ENCODE measurements at regions not wholly inside any gene's neighbourhood (a gene's known extent, or its start where the extent isn't known, plus 50 kb on each side); places are given as distances from the start of the nearest gene placed in this dataset.

DNA sequence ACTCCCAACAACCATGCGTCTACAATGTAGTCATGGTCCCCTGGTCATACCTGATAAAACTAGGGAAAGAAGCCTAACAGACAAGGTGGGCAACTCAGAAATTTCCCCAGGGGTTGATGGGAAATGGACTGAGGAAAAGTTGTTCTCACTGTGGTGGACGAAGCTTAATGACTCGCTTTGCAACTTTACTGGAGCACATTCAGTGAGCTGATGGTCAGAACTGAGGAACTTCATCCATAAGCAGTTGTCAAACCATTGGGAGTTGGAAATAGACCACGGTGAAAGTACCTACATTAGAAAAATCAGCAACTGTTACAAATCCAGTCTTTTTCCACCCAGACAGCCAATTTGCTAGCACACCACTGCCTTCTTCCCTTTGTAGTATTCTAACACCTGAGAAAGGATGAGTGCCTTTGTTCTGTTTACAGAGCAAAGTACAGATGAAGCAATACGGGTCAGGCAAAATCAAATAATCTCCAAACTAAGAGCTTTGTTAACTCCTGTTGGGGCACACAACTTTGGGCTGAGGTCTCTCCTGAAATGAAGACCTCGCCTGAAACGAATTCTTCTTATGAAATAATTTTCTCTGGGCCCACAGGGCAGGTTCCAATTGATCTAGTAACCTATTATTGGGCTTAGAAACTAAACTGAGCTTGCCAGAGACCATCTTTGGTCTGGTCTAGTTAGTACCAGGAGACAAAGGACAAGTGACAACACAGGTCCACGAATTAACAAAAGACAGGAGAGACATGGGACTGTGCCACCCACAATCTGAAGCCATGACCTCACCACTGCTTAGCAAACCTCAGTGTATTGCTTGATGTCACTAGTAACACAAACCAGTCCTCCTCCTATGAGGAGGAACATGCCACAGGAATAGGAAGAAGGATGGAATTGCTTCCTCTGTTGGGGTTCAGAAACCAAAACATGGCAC lies 58.9 kb upstream of the NFKB1 start (continued):
- TF ChIP-seq, protein P1, sequence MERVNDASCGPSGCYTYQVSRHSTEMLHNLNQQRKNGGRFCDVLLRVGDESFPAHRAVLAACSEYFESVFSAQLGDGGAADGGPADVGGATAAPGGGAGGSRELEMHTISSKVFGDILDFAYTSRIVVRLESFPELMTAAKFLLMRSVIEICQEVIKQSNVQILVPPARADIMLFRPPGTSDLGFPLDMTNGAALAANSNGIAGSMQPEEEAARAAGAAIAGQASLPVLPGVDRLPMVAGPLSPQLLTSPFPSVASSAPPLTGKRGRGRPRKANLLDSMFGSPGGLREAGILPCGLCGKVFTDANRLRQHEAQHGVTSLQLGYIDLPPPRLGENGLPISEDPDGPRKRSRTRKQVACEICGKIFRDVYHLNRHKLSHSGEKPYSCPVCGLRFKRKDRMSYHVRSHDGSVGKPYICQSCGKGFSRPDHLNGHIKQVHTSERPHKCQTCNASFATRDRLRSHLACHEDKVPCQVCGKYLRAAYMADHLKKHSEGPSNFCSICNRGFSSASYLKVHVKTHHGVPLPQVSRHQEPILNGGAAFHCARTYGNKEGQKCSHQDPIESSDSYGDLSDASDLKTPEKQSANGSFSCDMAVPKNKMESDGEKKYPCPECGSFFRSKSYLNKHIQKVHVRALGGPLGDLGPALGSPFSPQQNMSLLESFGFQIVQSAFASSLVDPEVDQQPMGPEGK (CRISPR knock-in tag; IDR thresholded peaks at IDR 0.05): peak; percentile 49
- TF ChIP-seq CREM (IDR thresholded peaks at IDR 0.05): peak; percentile 76
- TF ChIP-seq CREM (CRISPR knock-in tag; IDR thresholded peaks at IDR 0.05): no peak
- TF ChIP-seq ZNF562 (CRISPR knock-in tag; IDR thresholded peaks at IDR 0.05; ENCODE audit: borderline replicate concordance): no peak
- TF ChIP-seq YEATS4 (CRISPR knock-in tag; IDR thresholded peaks at IDR 0.05; ENCODE audit: borderline replicate concordance): no peak
- peak; percentile 74; the same call in 1 of the 2 replicates for TF ChIP-seq ZNF124 (CRISPR knock-in tag; IDR thresholded peaks at IDR 0.05)
- no peak for TF ChIP-seq ZNF367 (CRISPR knock-in tag; IDR thresholded peaks at IDR 0.05; ENCODE audit: borderline replicate concordance)
- peak; percentile 50; the same call in 1 of the 2 replicates for TF ChIP-seq ZNF281 (CRISPR knock-in tag; IDR thresholded peaks at IDR 0.05; ENCODE audit: borderline replicate concordance)
- no peak for TF ChIP-seq TGIF2 (CRISPR knock-in tag; IDR thresholded peaks at IDR 0.05)
- TF ChIP-seq, protein P2, sequence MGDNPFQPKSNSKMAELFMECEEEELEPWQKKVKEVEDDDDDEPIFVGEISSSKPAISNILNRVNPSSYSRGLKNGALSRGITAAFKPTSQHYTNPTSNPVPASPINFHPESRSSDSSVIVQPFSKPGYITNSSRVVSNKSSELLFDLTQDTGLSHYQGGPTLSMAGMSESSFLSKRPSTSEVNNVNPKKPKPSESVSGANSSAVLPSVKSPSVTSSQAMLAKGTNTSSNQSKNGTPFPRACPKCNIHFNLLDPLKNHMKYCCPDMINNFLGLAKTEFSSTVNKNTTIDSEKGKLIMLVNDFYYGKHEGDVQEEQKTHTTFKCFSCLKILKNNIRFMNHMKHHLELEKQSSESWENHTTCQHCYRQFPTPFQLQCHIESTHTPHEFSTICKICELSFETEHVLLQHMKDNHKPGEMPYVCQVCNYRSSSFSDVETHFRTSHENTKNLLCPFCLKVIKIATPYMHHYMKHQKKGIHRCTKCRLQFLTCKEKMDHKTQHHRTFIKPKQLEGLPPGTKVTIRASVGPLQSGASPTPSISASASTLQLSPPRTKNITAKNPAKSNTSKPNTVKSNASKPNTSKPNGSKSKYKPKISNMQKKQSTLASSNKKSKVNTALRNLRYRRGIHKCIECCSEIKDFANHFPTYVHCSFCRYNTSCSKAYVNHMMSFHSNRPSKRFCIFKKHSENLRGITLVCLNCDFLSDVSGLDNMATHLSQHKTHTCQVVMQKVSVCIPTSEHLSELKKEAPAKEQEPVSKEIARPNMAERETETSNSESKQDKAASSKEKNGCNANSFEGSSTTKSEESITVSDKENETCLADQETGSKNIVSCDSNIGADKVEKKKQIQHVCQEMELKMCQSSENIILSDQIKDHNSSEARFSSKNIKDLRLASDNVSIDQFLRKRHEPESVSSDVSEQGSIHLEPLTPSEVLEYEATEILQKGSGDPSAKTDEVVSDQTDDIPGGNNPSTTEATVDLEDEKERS (CRISPR knock-in tag; IDR thresholded peaks at IDR 0.05): peak; percentile 87; the same call in 1 of the 2 replicates
- peak; percentile 81; the same call in 1 of the 2 replicates for TF ChIP-seq ZNF878 (CRISPR knock-in tag; IDR thresholded peaks at IDR 0.05)
- no peak for TF ChIP-seq STAT5B (CRISPR knock-in tag; IDR thresholded peaks at IDR 0.05)
- TF ChIP-seq ZNF234 (CRISPR knock-in tag; conservative IDR thresholded peaks at IDR 0.05): no peak
- peak; percentile 51; the same call in 1 of the 2 replicates for TF ChIP-seq ESRRA (CRISPR knock-in tag; IDR thresholded peaks at IDR 0.05; ENCODE audit: low read depth)
- peak; percentile 71; the same call in 1 of the 2 replicates for TF ChIP-seq ZMYM2 (CRISPR knock-in tag; IDR thresholded peaks at IDR 0.05)
- TF ChIP-seq HOXA9 (CRISPR knock-in tag; IDR thresholded peaks at IDR 0.05; ENCODE audit: borderline replicate concordance): no peak
- TF ChIP-seq FLYWCH1 (CRISPR knock-in tag; IDR thresholded peaks at IDR 0.05): no peak
- TF ChIP-seq ZFP37 (CRISPR knock-in tag; IDR thresholded peaks at IDR 0.05; ENCODE audit: borderline replicate concordance): no peak
- no peak for TF ChIP-seq ZSCAN30 (CRISPR knock-in tag; IDR thresholded peaks at IDR 0.05)
- TF ChIP-seq SMAD3 (CRISPR knock-in tag; IDR thresholded peaks at IDR 0.05): peak; percentile 92
- TF ChIP-seq JARID2 (CRISPR knock-in tag; IDR thresholded peaks at IDR 0.05; ENCODE audit: insufficient replicate concordance): no peak

Measured in HepG2 (cell line).